ENCODE measurements at regions not wholly inside any gene's neighbourhood (a gene's known extent, or its start where the extent isn't known, plus 50 kb on each side); places are given as distances from the start of the nearest gene placed in this dataset.

DNA sequence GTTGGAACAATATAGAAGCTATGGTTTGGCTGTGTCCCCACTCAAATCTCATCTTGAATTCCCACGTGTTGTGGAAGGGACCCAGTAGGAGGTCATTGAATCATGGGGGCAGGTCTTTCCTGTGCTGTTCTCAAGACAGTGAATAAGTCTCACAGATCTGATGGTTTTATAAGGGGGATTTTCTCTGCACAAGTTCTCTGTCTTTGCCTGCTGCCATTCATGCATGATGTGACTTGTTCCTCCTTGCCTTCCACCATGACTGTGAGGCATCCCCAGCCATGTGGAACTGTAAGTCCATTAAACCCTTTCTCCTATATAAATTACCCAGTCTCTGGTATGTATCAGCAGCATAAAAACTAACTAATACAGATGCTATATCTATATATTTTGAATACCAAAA, 135.2 kb upstream of the EDNRA start:
- Histone ChIP-seq H3K4me1 (no peaks in the 10 kb centered on the region), H3K4me3 (no peak overlapping the region), H3K9me3 (no peaks in the 10 kb centered on the region), H3K27me3 (no peaks in the 10 kb centered on the region), H3K27ac (no peak overlapping the region), H3K36me3 (replicated peaks in 1 of 2; ENCODE audit: insufficient read depth in 1 of 2, low read depth in 2 of 2) (no peaks in the 10 kb centered on the region)
- WGBS, 2 donors, result 27 to 33% methylated on average over 1 of the region's 1 CpG
- ATAC-seq (no peak), DNase-seq (no peak)
- TF ChIP-seq CTCF (IDR thresholded peaks at IDR 0.05), result no peak
- TF ChIP-seq POLR2A (IDR thresholded peaks at IDR 0.05), result no peak
- intact Hi-C loops (cut with DNase I), result no loop called here

GRCh38 chr4:147347217-147347616, 133.7 kb upstream of the EDNRA start:
- ATAC-seq (no peak), DNase-seq (no peak)
- intact Hi-C loops (cut with DNase I), result no loop called here
- TF ChIP-seq POLR2A (IDR thresholded peaks at IDR 0.05), result no peak
- H3K36me3 ChIP-seq (replicated peaks in 1 of 2; ENCODE audit: insufficient read depth in 1 of 2, low read depth in 2 of 2), result no peaks in the 10 kb centered on the region
- no peaks in the 10 kb centered on the region for H3K4me1 ChIP-seq
- H3K9me3 ChIP-seq, result no peaks in the 10 kb centered on the region
- no peak overlapping the region for H3K27ac ChIP-seq
- H3K4me3 ChIP-seq, result no peak overlapping the region
- WGBS, 2 donors, result 65 to 71% methylated on average over 8 of the region's 8 CpGs
- no peaks in the 10 kb centered on the region for H3K27me3 ChIP-seq

GRCh38 chr4:147349193-147349592, 131.7 kb upstream of the EDNRA start:
- intact Hi-C loops (cut with DNase I), result no loop called here
- Histone ChIP-seq H3K36me3 (replicated peaks in 1 of 2; ENCODE audit: insufficient read depth in 1 of 2, low read depth in 2 of 2) (no peaks in the 10 kb centered on the region), H3K4me3 (no peak overlapping the region), H3K9me3 (no peaks in the 10 kb centered on the region), H3K27me3 (no peaks in the 10 kb centered on the region), H3K27ac (no peak overlapping the region), H3K4me1 (no peaks in the 10 kb centered on the region)
- 37 to 47% methylated on average over 3 of the region's 3 CpGs for WGBS, 2 donors
- DNase-seq (no peak), ATAC-seq (no peak)
- TF ChIP-seq POLR2A (IDR thresholded peaks at IDR 0.05), result no peak
- no peak for TF ChIP-seq CTCF (IDR thresholded peaks at IDR 0.05)

- 81 to 89% methylated on average over 5 of the region's 5 CpGs for WGBS, 2 donors
- H3K9me3 ChIP-seq, result no peaks in the 10 kb centered on the region
- ATAC-seq, result no peak
Measured at GRCh38 chr4:147351083-147351787, 129.7 kb upstream of the EDNRA start.

GRCh38 chr4:147354237-147354636, 126.7 kb upstream of the EDNRA start:
- intact Hi-C loops (cut with DNase I), result no loop called here
- TF ChIP-seq CTCF (IDR thresholded peaks at IDR 0.05) (no peak), POLR2A (IDR thresholded peaks at IDR 0.05) (no peak)
- H3K36me3 ChIP-seq (replicated peaks in 1 of 2; ENCODE audit: insufficient read depth in 1 of 2, low read depth in 2 of 2), result no peaks in the 10 kb centered on the region
- no peaks in the 10 kb centered on the region for H3K27me3 ChIP-seq
- H3K9me3 ChIP-seq, result no peaks in the 10 kb centered on the region
- ATAC-seq (no peak), DNase-seq (no peak)
- 53 to 76% methylated on average over 1 of the region's 1 CpG for WGBS, 2 donors
- no peaks in the 10 kb centered on the region for H3K4me1 ChIP-seq
- no peak overlapping the region for H3K27ac ChIP-seq
- no peak overlapping the region for H3K4me3 ChIP-seq

More at GRCh38 chr4:147351083-147351787, 129.7 kb upstream of the EDNRA start:
- no peak for TF ChIP-seq POLR2A (IDR thresholded peaks at IDR 0.05)
- TF ChIP-seq CTCF (IDR thresholded peaks at IDR 0.05), result no peak
- intact Hi-C loops (cut with DNase I), result no loop called here
- Histone ChIP-seq H3K36me3 (replicated peaks in 1 of 2; ENCODE audit: insufficient read depth in 1 of 2, low read depth in 2 of 2) (no peaks in the 10 kb centered on the region), H3K27ac (no peak overlapping the region), H3K27me3 (no peaks in the 10 kb centered on the region), H3K4me1 (no peaks in the 10 kb centered on the region), H3K4me3 (no peak overlapping the region)
- DNase-seq, result no peak
